ENCODE measurements at regions not wholly inside any gene's neighbourhood (a gene's known extent, or its start where the extent isn't known, plus 50 kb on each side); places are given as distances from the start of the nearest gene placed in this dataset.

GRCh38 chr2:17124575-17125318, 393.5 kb downstream of the RAD51AP2 start:
- DNase-seq = no peak

GRCh38 chr2:17122887-17123501, 395.2 kb downstream of the RAD51AP2 start:
- DNase-seq = no peak

- no peak for DNase-seq
These were observed 402.8 kb downstream of the RAD51AP2 start for GRCh38 chr2:17115466-17115865.

- DNase-seq = no peak
These were observed 403.2 kb downstream of the RAD51AP2 start for GRCh38 chr2:17115042-17115441.

- DNase-seq = no peak
These were observed 410.4 kb downstream of the RAD51AP2 start for GRCh38 chr2:17107871-17108270.

- no peak for DNase-seq
These were observed 411.1 kb downstream of the RAD51AP2 start for GRCh38 chr2:17107151-17107550.

GRCh38 chr2:17106418-17106817, 411.8 kb downstream of the RAD51AP2 start:
- DNase-seq = no peak

GRCh38 chr2:17104454-17104853, 413.8 kb downstream of the RAD51AP2 start:
- no peak for DNase-seq

- no peak for DNase-seq
These were observed 416.6 kb downstream of the RAD51AP2 start for GRCh38 chr2:17101596-17101995.

GRCh38 chr2:17101091-17101490, 417.1 kb downstream of the RAD51AP2 start:
- no peak for DNase-seq

- DNase-seq = no peak
These were observed 422.9 kb downstream of the RAD51AP2 start for GRCh38 chr2:17095340-17095739.

- no peak for DNase-seq
These were observed 424.5 kb downstream of the RAD51AP2 start for GRCh38 chr2:17093712-17094111.

GRCh38 chr2:17086990-17087389, 421.4 kb upstream of the CYRIA start:
- no peak for DNase-seq

- no peak for DNase-seq
These were observed 420.0 kb upstream of the CYRIA start for GRCh38 chr2:17085546-17086202.

GRCh38 chr2:17084877-17085276, 419.2 kb upstream of the CYRIA start:
- no peak for DNase-seq

GRCh38 chr2:17083902-17084301, 418.3 kb upstream of the CYRIA start:
- DNase-seq = no peak

GRCh38 chr2:17079262-17079661, 413.6 kb upstream of the CYRIA start:
- no peak for DNase-seq

GRCh38 chr2:17076533-17076932, 410.9 kb upstream of the CYRIA start:
- no peak for DNase-seq

GRCh38 chr2:17070711-17071110, 405.1 kb upstream of the CYRIA start:
- no peak for DNase-seq

GRCh38 chr2:17069564-17069963, 403.9 kb upstream of the CYRIA start:
- no peak for DNase-seq

GRCh38 chr2:17068021-17068420, 402.4 kb upstream of the CYRIA start:
- no peak for DNase-seq

- DNase-seq = no peak
These were observed 399.9 kb upstream of the CYRIA start for GRCh38 chr2:17065536-17065935.

GRCh38 chr2:17061028-17061427, 395.4 kb upstream of the CYRIA start:
- DNase-seq = no peak

GRCh38 chr2:17059458-17059857, 393.8 kb upstream of the CYRIA start:
- no peak for DNase-seq
